OCI-LY1 (cell line): ENCODE measurements at regions not wholly inside any gene's neighbourhood (a gene's known extent, or its start where the extent isn't known, plus 50 kb on each side); places are given as distances from the start of the nearest gene placed in this dataset.

Experiments
- CTCF ChIP-seq: fragments of 200-600 bp; sonication (generic), shearing (Covaris generic); IDR thresholded peaks from 2 replicates; pipeline ENCODE4 v1.5.1; 2017; ENCODE audit warnings: mild to moderate bottlenecking, antibody characterized with exemption, low read length, moderate library complexity, mixed read lengths
- EZH2 ChIP-seq: fragments of 200-600 bp; sonication (generic), shearing (Covaris generic); IDR thresholded peaks from 2 replicates; pipeline ENCODE4 v1.8.0; 2017; ENCODE audit warnings: borderline replicate concordance, mixed run types, mild to moderate bottlenecking, antibody characterized with exemption, low read length, moderate library complexity, mixed read lengths

GRCh38 chr5:45037927-45038326 lies 229.2 kb downstream of the MRPS30 start:
- TF ChIP-seq CTCF = no peak
- TF ChIP-seq EZH2 = no peak
